GM12878 (cell line): ENCODE measurements at regions not wholly inside any gene's neighbourhood (a gene's known extent, or its start where the extent isn't known, plus 50 kb on each side); places are given as distances from the start of the nearest gene placed in this dataset.

Experiments
- ATAC-seq: fragments of 200-7000 bp; cut with Tn5 transposase; 3 replicates; pipeline ENCODE4 v1.9.1; 2020; ENCODE audit warnings: mild to moderate bottlenecking, moderate library complexity
- BruUV-seq: library from RNA; stranded (reverse); fragments of 400-500 nt; replicated peaks from 2 replicates; lab custom pipeline; 2021; lab: Mats Ljungman, UMichigan
- CTCF ChIA-PET: fragments of 300-600 bp; sonication (Branson Sonifier 250); formaldehyde crosslinking; extraction: SDS; loops from one replicate; lab custom pipeline; 2021; ENCODE audit warnings: inconsistent platforms; lab: Yijun Ruan, JAX
- POLR2A ChIA-PET: fragments of 350-600 bp; formaldehyde crosslinking; extraction: SDS; loops from one replicate; lab custom pipeline; 2021; ENCODE audit warnings: inconsistent platforms; lab: Charles Lee
- RAD21 ChIA-PET: fragments of 300-600 bp; sonication (Branson Sonifier 250); formaldehyde crosslinking; loops from one replicate; lab custom pipeline; 2023; ENCODE audit warnings: antibody characterized with exemption; ENCODE audit not compliant: unreplicated experiment; lab: Charles Lee
- SMC1A ChIA-PET: fragments of 300-600 bp; sonication (Branson Sonifier 250); formaldehyde crosslinking; loops from one replicate; lab custom pipeline; 2023; ENCODE audit not compliant: unreplicated experiment, uncharacterized antibody; lab: Charles Lee
- DNase-seq: peaks from one replicate; pipeline ENCODE4 v3.0.0-alpha.2; 2011; ENCODE audit warnings: low read depth, low spot score
- FAIRE-seq: peaks from 3 replicates; lab custom pipeline; 2011; peaks lifted over from hg19 to GRCh38; lab: Jason Lieb, UNC
- H2AFZ ChIP-seq: 2 replicates; pipeline ENCODE4 v1.6.0; 2011; ENCODE audit warnings: low read depth, low read length, control low read depth; ENCODE audit not compliant: control insufficient read depth
- H3K27ac ChIP-seq: 2 replicates; pipeline ENCODE4 v1.5.1; 2011; ENCODE audit warnings: control low read depth; ENCODE audit not compliant: control insufficient read depth, insufficient read depth
- H3K27me3 ChIP-seq, 2 experiments: replicated peaks in 1 of 2; 2 replicates each; pipeline versions ENCODE4 v1.6.0 to v1.6.1; 2011; ENCODE audit warnings: low read length in 1 of 2; ENCODE audit not compliant: control insufficient read depth in 2 of 2, insufficient read depth in 2 of 2
- H3K36me3 ChIP-seq, 2 experiments: 2 replicates each; pipeline ENCODE4 v1.5.1; 2011; ENCODE audit warnings: low read length in 1 of 2; ENCODE audit not compliant: control insufficient read depth in 2 of 2, insufficient read depth in 2 of 2
- H3K4me1 ChIP-seq: 2 replicates; pipeline ENCODE4 v1.6.1; 2011; ENCODE audit warnings: mild to moderate bottlenecking, low read length, moderate library complexity, mixed read lengths; ENCODE audit not compliant: control insufficient read depth, insufficient read depth
- H3K4me2 ChIP-seq: 2 replicates; pipeline ENCODE4 v1.6.0; 2011; ENCODE audit warnings: control low read depth; ENCODE audit not compliant: control insufficient read depth, insufficient read depth
- H3K4me3 ChIP-seq: fragments of 200-600 bp; sonication (generic); 2 replicates; pipeline ENCODE4 v1.5.1; 2016
- H3K79me2 ChIP-seq: 2 replicates; pipeline ENCODE4 v1.6.0; 2011; ENCODE audit warnings: low read length; ENCODE audit not compliant: control insufficient read depth, insufficient read depth
- H3K9ac ChIP-seq: 2 replicates; pipeline ENCODE4 v1.8.0; 2011; ENCODE audit warnings: low read length, control low read depth, mixed read lengths; ENCODE audit not compliant: control insufficient read depth, insufficient read depth
- H3K9me3 ChIP-seq: replicated peaks from 3 replicates; pipeline ENCODE4 v1.5.1; 2011; ENCODE audit warnings: mild to moderate bottlenecking, low read length; ENCODE audit not compliant: control insufficient read depth, insufficient read depth
- H4K20me1 ChIP-seq: 2 replicates; pipeline ENCODE4 v1.6.0; 2011; ENCODE audit not compliant: control insufficient read depth, insufficient read depth
- DPF2 ChIP-seq: fragments of 450-650 bp; IDR thresholded peaks from 2 replicates; pipeline ENCODE4 v1.6.1; 2017; ENCODE audit warnings: mild to moderate bottlenecking
- RCOR1 ChIP-seq: conservative IDR thresholded peaks from 2 replicates; pipeline ENCODE4 v1.6.1; 2012; ENCODE audit warnings: low read depth, low read length, improper control_type of control experiment
- WGBS: methylation state at CpG from one replicate; pipeline ENCODE4 v1.1.6; 2016; ENCODE audit warnings: low lambda C conversion rate; ENCODE audit not compliant: insufficient replicate concordance, insufficient coverage; ENCODE audit errors: missing lambda C conversion rate; 5-methylcytosine and 5-hydroxymethylcytosine counted together
- in situ Hi-C: fragments of 300-500 bp; cut with MboI; formaldehyde crosslinking; loops from 9 replicates; pipeline ENCODE4 v1.14.3; 2018; ENCODE audit warnings: mixed read lengths
- intact Hi-C: fragments of 100-400 bp; cut with micrococcal nuclease; formaldehyde crosslinking; loops from one replicate; pipeline ENCODE4 v1.14.2; 2022; ENCODE audit not compliant: unreplicated experiment

GRCh38 chr12:113712481-113712880 lies 240.8 kb upstream of the LHX5 start:
- 61% methylated on average over 5 of the region's 5 CpGs for WGBS
- ChIA-PET POLR2A (no interaction called here), SMC1A (no interaction called here), RAD21 (no interaction called here), CTCF (no interaction called here)
- no TSS peak for BruUV-seq
- no peak overlapping the region for H3K9ac ChIP-seq
- H2AFZ ChIP-seq, result no peak overlapping the region
- no peak overlapping the region for H3K4me2 ChIP-seq
- no peaks in the 10 kb centered on the region for H3K4me1 ChIP-seq
- TF ChIP-seq RCOR1, result no peak
- no peak overlapping the region for H3K4me3 ChIP-seq
- intact Hi-C loops, result no loop called here
- DNase-seq, result no peak
- FAIRE-seq, result no peak
- H3K79me2 ChIP-seq, result no peaks in the 10 kb centered on the region
- ATAC-seq, result no peak
- H4K20me1 ChIP-seq, result no peaks in the 10 kb centered on the region
- H3K36me3 ChIP-seq, result no peaks in the 10 kb centered on the region
- in situ Hi-C loops, result no loop called here
- H3K27ac ChIP-seq, result no peak overlapping the region
- H3K27me3 ChIP-seq, result peaks cover 0 to 4% of the 10 kb centered on the region in 2 experiments; a peak in 2 of 4 replicates
- H3K9me3 ChIP-seq, result no peaks in the 10 kb centered on the region

- H3K79me2 ChIP-seq, result no peaks in the 10 kb centered on the region
- H3K9ac ChIP-seq, result no peak overlapping the region
- no peaks in the 10 kb centered on the region for H4K20me1 ChIP-seq
- no peak for DNase-seq
- H2AFZ ChIP-seq, result no peak overlapping the region
- no peak for TF ChIP-seq DPF2
- TF ChIP-seq, all 136 proteins: peak for 0
- ChIA-PET SMC1A (no interaction called here), RAD21 (no interaction called here), POLR2A (no interaction called here), CTCF (no interaction called here)
- Histone ChIP-seq H3K9me3 (no peaks in the 10 kb centered on the region), H3K27ac (no peak overlapping the region), H3K4me1 (no peaks in the 10 kb centered on the region), H3K27me3 (peaks cover 0 to 4% of the 10 kb centered on the region in 2 experiments; a peak in 2 of 4 replicates), H3K4me3 (no peak overlapping the region), H3K4me2 (no peak overlapping the region), H3K36me3 (no peaks in the 10 kb centered on the region)
- in situ Hi-C loops, result no loop called here
- BruUV-seq, result no TSS peak
- FAIRE-seq, result no peak
- ATAC-seq, result no peak
- intact Hi-C loops, result no loop called here
- WGBS, result 5% methylated on average over 5 of the region's 5 CpGs
Measured at GRCh38 chr12:113710216-113710615, 238.5 kb upstream of the LHX5 start.
